Right forelimb (tissue), 1 donor: ENCODE measurements at regions not wholly inside any gene's neighbourhood (a gene's known extent, or its start where the extent isn't known, plus 50 kb on each side); places are given as distances from the start of the nearest gene placed in this dataset.

ENCODE experiments used
- DNase-seq: peaks from one replicate; pipeline ENCODE4 v3.0.0-alpha.2; 2018

GRCh38 chr2:59021786-59022185 is 780.7 kb upstream of the FANCL start:
- DNase-seq: no peak

- no peak for DNase-seq
Measured at GRCh38 chr2:59019566-59020159, 778.5 kb upstream of the FANCL start.

DNA sequence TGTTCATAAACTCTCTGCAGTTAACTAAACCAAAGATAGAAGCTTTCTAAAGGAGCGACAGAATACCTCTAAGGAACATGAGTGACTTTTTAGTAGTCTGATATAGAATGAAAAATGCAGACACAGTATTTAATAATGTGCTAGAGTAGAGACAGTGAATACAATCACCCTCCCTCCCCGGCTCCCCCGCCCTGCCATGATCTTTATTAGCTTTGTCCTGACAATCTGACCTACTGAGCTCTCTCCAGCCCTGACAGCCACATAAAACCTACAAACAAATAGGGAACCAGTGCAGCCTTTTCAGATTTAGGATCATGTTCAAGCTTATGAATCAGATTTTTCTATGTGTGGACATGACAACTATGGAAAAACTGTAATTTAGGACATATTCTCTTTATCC is 777.6 kb upstream of the FANCL start:
- DNase-seq: no peak

DNA sequence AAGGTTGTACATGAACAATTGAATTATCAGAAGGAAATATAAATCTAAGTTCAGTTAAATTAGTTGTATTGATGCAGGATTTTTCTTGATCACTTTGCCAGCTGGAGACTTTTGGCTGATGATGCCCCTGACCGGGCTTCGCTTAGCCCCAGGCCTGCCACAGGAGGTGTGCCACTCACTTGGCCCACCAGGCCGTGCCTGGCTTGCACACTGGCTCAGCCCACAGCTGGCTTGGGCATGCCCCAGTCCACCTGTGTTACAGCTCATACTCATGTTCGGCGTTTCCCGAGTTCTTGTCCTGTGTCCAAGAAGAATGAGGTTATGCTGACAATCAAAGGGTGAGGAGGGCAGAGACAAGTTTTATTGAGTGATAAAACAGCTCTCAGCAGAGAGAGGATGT is 773.9 kb upstream of the FANCL start:
- DNase-seq: no peak

GRCh38 chr2:59012971-59013370 is 771.8 kb upstream of the FANCL start:
- no peak for DNase-seq

DNA sequence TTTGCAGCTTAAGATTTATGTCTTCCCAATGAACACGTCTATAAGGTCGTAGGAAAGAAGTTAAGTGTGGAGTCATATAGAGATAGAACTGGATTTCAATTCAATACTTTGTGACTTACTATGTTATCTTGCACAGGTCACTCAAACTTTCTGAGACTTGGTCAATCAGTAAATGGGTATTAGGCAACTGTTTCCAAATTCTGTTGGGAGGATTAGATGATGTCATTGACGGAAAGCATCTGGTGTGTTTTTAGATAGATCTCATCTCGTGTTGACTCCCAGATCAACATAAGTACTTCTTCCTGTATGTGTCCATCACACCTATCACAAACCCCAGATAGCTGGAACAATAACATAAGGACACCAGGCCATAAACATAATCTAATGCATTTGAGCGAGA is 771.1 kb upstream of the FANCL start:
- DNase-seq: no peak

DNA sequence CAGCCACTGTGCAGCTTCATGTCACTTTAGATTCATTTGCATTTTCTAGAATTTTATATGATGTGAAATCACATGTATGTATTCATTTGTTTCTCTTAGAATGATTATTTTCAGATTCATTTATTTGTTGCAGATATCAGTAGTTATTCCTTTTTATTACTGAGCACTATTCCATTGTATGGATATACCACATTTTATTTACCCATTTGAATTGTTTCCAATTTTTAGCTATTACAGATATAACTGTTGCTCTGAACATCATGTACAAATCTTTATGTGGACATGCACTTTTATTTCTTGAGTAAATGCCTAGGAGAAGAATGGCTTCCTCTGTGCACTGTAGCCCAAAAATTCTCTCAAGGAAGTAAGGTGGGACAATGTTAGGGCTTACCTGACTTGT is 767.8 kb upstream of the FANCL start:
- DNase-seq: no peak

DNA sequence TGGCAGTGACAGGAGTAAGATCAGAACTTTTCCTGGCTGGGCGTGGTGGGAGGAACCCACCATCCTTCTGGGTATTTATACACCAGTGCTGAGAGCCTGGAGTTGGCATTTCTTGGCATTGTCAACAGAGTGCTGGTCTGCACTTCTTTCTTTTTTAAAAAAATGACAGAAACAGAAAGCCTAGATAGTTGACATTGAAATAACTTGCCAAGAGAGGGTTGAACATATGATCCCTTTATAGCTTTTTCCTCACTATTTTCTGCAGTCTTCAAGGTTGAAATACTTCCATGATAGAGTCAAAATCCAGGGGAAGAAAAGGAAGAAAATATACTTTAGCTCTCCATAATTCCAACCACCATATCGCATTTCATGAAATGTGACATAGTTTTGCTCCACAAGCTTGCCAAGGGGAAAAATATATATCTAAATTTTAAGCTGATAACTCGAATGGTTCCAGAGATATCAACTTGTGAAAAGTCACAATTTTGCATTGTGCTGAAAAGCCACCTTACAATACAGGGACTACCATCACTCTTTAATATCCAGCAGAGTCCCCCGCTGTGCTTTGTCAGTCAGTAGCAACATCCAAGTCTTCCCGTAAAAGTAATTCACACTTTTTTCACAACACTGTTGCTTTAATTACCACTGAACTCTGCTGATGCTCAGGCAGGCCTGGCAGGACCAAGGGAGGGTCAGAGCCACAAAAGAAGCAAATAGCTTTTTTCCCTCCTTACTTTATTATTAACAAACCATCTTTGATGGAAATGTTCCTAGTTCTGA is 764.9 kb upstream of the FANCL start:
- no peak for DNase-seq

DNA sequence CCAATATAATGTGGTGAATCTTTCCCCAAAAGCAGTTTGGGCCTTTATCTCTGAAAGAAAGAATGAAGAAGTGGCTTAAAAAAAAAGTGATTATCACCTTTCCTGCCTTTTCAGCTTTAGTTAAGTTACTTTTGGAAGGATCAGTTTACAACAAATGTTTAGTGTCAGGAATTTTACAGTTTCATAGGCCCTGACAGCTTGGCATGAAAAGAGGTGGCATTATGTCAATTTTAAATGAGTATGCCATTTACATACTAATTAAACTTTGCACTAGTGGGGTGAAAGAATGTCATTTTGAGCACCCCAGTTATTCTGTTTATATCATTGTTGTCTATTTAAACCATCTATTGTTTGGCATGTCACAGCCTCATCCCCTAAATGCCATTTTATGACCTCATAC is 763.5 kb upstream of the FANCL start:
- no peak for DNase-seq

- no peak for DNase-seq
Measured at GRCh38 chr2:59000796-59001195, 759.7 kb upstream of the FANCL start.

- DNase-seq: no peak
Measured at GRCh38 chr2:58992062-58992706, 751.1 kb upstream of the FANCL start.

DNA sequence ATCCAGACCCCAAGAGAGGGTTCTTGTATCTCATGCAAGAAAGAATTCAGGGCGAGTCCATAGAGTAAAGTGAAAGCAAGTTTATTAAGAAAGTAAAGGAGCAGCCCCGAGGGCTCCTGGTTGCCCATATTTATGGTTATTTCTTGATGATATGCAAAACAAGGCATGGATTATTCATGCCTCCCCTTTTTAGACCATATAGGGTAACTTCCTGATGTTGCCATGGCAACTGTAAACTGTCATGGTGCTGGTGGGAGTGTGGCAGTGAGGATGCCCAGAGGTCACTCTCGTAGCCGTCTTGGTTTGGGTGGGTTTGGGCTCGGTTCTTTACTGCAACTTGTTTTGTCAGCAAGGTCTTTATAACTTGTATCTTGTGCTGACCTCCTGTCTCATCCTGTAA is 750.2 kb upstream of the FANCL start:
- no peak for DNase-seq

- no peak for DNase-seq
Measured at GRCh38 chr2:58985541-58985940, 744.4 kb upstream of the FANCL start.

GRCh38 chr2:58984731-58985130 is 743.6 kb upstream of the FANCL start:
- DNase-seq: no peak

GRCh38 chr2:58983111-58983510 is 742.0 kb upstream of the FANCL start:
- no peak for DNase-seq

- no peak for DNase-seq
Measured at GRCh38 chr2:58981237-58981636, 740.1 kb upstream of the FANCL start.

DNA sequence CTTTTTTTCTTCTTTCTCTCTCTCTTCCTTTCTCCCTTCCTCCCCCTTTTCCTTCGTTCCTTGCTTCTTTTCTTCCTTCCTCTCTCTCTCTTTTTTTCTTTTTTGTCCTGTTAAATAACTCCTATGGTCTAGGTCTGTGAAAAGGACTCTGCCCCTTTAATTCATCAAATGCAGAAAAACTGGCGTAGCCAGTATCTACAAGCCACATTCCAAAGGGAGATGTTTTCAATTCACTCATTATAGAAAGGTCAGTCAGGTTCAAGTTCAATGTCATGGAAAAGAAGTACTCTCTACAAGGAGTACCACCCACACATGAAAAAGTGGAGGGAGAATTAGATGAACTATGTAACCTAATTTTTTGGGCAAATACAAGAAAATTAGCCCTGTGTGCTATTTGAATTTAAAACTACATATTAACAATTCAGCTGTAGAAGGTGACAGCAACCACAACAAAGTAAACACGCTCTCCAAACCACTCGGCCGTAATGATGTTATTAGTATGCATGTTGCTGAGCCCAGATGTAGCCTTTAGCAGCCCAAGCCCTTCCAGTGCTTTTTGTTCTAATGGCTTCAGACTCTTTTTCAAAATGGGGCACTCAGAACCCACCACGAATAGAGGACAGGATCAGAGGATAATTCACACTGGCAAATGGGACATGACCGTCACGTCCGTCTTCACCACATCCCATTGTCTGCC is 735.4 kb upstream of the FANCL start:
- no peak for DNase-seq

DNA sequence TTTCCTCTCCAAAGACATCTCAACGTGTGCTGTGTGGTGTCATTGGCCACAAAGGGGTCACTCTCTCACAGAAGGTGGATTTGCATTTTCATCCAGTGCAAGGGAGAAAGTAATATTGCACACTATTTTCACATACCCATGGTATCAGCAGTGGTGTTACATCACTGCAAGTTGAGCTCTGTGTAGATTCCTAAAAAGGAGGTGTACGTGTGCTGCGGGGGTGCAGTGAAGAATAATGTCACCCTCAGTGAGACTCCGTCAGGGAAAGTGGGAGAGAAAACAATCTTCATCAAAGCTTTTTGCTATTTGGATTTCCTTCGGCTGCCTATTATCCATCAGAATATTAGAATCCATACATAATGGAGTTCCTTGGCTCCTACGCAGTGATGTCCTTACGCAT is 733.8 kb upstream of the FANCL start:
- no peak for DNase-seq

DNA sequence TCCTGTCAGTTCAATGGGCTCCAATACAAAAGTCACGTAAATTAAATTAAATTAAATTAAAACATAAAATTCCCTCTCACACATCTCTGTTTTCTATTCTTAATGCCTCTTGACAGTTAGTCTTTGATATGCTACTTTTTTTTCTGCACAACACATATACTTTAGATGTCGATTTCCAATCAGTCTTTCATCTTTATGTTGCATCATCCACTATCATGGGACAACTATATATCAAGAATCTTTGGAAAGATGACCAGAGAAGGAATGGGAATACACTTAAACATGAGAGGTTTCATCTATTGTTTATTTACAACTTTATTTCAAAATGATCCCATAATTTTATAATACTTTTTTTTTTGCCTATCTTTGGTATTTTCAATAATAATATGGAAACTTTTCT is 733.3 kb upstream of the FANCL start:
- DNase-seq: no peak

GRCh38 chr2:58973811-58974281 is 732.7 kb upstream of the FANCL start:
- DNase-seq: no peak

DNA sequence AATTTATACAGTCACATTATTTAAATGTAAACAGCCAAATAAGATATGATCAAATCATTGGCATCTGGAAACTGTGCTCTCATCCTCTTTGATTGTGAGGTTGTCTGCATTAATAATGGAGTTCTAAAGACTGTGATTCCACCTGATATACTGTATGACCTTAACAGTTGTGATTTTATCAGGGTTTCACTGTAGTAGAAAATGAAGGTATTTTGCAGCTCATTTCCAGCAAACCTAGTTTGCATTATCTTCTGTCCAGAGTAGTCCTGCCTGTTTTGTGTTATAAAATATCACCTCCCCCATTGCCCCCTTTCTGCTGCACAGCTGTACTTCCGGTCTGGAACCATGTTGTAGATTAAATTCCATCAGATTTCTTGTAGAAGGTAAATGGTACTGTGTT is 731.6 kb upstream of the FANCL start:
- no peak for DNase-seq

- DNase-seq: no peak
Measured at GRCh38 chr2:58971511-58972360, 730.6 kb upstream of the FANCL start.

DNA sequence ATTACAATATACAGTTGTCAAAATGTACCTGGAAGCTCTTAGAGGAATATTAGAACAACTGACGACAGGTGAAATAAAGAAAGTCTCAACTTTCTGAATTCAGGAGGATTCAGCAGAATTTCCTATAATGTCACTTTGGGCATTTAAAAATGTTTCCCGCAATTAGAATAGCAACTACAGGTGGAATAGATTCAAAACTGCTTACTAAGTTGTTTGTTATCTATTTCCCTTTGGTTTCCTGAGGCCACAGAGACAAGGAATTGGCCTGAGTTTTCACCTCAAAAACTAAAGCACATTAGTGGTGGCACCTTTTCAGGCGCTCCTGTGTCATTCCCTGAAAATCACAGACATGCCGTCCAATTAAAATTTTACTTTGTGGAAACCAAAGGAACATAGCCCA is 729.2 kb upstream of the FANCL start:
- DNase-seq: no peak
